LNCaP clone FGC (cell line): ENCODE measurements at regions not wholly inside any gene's neighbourhood (a gene's known extent, or its start where the extent isn't known, plus 50 kb on each side); places are given as distances from the start of the nearest gene placed in this dataset.

ENCODE experiments used
- DNase-seq: peaks from one replicate; pipeline ENCODE4 v3.0.0-alpha.2; 2011; ENCODE audit warnings: low read depth
- H3K4me3 ChIP-seq: 2 replicates; pipeline ENCODE4 v1.5.1; 2011; ENCODE audit warnings: mild to moderate bottlenecking, low read depth, low read length, control low read depth
- TF ChIP-seq, protein P1 (sequence below): IDR thresholded peaks from 2 replicates; pipeline ENCODE4 v1.5.1; 2012; ENCODE audit warnings: mild to moderate bottlenecking; ENCODE audit not compliant: control insufficient read depth, insufficient read depth; ENCODE audit errors: extremely low read depth

GRCh38 chr3:175988401-175988800 lies 1129.3 kb downstream of the NAALADL2 start:
- DNase-seq = no peak

GRCh38 chr3:175985781-175986180 lies 1126.6 kb downstream of the NAALADL2 start:
- no peak for DNase-seq
- TF ChIP-seq, protein P1, sequence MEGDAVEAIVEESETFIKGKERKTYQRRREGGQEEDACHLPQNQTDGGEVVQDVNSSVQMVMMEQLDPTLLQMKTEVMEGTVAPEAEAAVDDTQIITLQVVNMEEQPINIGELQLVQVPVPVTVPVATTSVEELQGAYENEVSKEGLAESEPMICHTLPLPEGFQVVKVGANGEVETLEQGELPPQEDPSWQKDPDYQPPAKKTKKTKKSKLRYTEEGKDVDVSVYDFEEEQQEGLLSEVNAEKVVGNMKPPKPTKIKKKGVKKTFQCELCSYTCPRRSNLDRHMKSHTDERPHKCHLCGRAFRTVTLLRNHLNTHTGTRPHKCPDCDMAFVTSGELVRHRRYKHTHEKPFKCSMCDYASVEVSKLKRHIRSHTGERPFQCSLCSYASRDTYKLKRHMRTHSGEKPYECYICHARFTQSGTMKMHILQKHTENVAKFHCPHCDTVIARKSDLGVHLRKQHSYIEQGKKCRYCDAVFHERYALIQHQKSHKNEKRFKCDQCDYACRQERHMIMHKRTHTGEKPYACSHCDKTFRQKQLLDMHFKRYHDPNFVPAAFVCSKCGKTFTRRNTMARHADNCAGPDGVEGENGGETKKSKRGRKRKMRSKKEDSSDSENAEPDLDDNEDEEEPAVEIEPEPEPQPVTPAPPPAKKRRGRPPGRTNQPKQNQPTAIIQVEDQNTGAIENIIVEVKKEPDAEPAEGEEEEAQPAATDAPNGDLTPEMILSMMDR = no peak
- no peak overlapping the region for H3K4me3 ChIP-seq

More at GRCh38 chr3:175988401-175988800, 1129.3 kb downstream of the NAALADL2 start:
- TF ChIP-seq, protein P1 = no peak
- no peak overlapping the region for H3K4me3 ChIP-seq

GRCh38 chr3:175983379-175983778 lies 1124.2 kb downstream of the NAALADL2 start:
- no peak overlapping the region for H3K4me3 ChIP-seq
- TF ChIP-seq, protein P1 = no peak
- DNase-seq = no peak

DNA sequence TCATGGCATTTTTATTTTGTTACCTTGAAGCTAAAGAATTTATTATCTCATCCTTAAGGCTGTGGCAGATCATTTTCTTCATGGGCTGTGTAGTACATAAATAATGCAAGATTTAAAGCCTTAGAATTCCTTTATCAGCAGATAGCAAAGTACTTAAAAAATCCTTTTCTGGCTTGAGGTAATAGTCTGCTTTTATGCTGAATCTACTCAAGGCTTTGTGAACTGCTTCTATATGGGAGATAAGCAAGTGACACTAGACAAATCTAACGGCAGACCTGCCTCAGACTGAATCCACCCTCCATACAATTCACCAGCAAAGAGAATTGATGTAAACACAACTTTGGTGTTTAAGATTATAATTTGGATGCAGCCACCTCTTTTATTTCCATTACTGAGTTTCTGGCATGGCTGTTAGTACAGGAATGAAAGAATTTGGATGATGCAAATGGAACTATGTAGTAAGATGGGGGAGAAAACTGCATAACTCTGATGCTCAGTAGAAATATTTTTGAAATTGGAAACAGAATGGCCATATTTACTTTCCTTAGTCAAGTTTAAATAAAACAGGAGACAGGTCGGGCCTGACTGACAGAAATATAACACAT lies 1121.5 kb downstream of the NAALADL2 start:
- TF ChIP-seq, protein P1 = no peak
- DNase-seq = no peak
- no peak overlapping the region for H3K4me3 ChIP-seq

DNA sequence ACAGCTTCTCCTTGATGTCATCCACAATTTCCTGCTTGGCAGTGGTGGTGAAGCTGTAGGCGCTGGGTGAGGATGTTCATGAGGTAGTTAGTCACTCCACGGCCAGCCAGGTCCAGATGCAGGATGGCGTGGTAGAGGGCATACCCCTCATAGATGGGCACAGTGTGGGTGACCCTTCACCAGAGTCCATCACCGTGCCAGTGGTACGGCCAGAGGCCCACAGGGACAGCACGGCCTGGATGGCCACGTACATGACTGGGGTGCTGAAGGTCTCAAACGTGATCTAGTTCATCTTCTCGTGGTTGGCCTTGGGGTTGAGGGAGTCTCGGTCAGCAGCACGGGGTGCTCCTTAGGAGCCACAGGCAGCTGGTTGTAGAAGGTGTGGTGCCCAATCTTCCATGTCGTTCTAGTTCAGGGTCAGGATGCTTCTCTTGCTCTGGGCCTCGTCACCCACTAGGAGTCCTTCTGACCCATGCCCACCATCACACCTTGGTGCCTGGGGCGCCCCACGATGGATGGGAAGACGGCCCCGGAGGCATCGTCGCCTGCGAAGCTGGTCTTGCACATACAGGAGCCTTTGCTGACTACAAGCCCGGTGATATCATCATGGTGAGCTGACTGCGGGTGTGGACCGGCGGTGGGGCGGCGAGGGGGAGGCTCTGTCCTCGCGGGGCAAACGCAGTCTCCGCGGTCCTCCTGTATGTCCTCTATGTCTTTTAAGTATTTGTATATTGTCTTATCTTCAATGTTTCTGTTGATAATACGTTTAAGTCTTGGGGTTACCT lies 1119.0 kb downstream of the NAALADL2 start:
- TF ChIP-seq, protein P1 = no peak
- no peak for DNase-seq
- no peak overlapping the region for H3K4me3 ChIP-seq

DNA sequence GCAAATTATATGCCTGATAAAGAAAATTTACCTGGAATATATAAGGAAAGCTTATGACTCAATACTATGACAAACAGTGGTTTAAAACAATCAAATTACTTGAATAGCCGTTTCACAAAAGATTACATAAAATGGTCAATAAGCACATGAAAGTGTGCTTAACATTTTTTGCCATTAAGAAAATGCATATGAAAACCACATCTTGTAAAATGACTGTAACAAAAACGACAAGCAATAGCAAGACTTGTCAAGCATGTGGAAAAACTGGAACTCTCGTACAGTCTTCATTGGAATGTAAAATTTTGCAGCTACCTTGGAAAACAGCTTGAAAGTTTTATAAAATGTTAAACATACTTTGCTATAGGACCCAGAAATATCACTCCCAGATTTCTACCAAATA lies 1110.3 kb downstream of the NAALADL2 start:
- no peak for DNase-seq
- TF ChIP-seq, protein P1 = no peak
- H3K4me3 ChIP-seq = no peak overlapping the region
